DMS53 treated with DMSO at 0.1 percent for 48 hours (cell line): ENCODE measurements at regions not wholly inside any gene's neighbourhood (a gene's known extent, or its start where the extent isn't known, plus 50 kb on each side); places are given as distances from the start of the nearest gene placed in this dataset.
"Not testable (repeated sequence)": the region's sequence is repeated elsewhere in the genome, so short reads cannot be mapped to it uniquely, and the experiment has no call there.

Source experiments
- DNase-seq: peaks from one replicate; lab custom pipeline; 2025; ENCODE audit not compliant: unreplicated experiment; lab: John Stamatoyannopoulos, UW

DNA sequence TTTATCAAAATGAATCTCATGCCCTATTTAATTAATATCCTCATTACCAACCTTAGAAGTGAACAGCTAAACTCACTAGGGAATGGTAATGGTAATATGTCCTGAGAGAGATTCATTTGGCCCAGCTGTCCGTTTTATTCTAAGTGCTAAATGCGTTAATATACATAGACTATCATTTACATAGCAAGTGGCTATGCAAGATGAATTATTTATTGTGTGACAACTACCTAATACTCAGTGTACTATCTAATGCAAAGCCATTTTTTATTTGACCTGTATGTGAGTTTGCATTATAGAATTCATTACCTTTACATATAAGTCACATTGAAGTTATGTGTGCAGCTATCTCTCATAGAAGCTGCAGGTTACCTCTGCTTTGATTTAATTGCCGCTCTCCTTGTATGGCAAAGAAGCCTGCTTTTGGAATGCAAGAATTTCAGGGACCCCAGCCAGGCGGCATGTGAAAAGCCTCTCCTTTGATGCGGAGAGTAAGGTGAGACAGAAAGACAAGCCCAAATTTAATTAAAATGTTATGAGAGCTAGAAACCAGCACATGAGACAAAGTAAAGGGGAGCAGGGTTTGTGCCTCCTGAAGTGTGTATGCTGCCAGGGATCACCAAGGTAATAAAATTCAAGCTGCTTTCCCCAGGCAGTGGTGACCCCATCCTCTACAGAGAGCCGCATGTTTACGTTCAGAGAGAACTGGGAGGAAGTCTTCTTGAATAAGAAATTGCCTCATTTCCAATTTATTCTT, 693.0 kb upstream of the MAP3K7 start:
- no peak for DNase-seq

DNA sequence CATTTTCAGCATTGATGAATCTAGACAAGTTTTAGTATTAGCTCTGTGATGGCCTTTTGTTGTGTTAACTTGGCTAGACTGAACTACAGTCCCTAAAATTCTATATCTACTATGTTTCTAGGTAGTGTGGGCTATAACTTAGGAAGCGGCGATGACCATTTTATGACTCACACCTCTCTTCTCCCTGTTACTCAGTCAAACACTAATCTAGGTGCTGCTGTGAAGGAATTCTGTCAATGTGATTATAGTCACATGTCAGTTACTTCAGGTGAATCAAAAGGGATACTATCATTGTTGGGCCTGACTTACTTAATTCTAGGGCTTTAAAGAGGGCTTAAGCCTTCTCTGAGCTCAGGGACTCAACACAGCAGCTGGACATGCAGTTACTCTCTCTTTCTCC, 691.5 kb upstream of the MAP3K7 start:
- DNase-seq: no peak

DNA sequence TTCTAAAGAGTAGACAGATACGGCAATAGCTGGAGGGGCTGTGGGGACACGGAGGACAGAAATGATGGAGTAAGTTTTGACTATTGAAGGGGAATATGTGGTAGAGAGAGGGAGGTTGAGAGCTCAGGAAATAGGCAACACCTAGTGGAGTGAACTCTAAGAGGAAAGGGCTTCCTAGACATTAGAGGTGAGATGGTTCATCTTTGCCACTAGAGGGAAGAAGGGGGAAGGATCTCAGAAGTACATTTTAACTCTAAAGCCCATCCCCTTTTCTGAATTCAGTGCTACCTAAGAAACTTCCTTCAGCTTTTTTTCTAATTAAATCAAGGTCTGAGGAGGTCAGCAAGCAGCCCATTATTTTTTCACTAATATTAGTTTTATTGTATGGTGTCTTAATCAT, 689.4 kb upstream of the MAP3K7 start:
- peak; percentile 11 for DNase-seq

DNA sequence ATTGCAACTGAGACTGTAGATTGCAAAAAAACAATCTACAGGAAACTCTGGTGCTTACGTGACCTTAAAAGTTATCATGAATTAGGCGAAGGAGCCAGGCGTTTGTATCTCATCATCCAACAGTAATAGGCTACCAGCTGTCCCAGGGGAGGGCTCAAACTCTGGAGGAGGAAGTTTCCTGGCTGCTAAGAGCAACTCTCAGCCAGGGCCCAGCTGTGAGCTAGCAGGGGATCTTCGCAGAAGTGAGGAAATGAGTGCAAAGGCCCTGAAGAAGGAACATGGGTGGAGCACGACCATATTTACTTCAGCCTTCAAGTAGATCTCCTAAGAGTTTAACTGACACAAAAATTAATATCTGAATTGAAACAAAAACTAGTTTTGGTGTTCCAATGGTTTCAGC, 686.9 kb upstream of the MAP3K7 start:
- DNase-seq: no peak

DNA sequence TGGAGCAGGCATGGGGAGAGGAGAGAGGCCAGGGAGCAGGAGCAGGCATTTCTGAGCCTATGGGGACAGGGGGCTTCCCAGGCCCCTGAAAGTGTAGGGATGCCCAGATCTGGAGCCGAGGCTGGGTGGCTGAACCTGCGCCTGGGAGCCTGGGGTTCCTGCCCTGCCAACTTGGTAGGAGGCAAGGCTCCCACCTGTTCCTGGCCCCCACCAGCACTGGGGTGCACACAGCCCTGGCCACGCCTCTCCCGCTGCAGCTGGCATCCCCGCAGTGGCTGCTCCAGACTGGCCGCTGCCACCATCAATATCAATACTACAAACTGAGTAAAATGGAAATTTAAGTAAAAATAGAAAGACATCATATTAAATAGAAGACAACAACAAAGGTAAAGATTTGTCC, 684.9 kb upstream of the MAP3K7 start:
- no peak for DNase-seq

DNA sequence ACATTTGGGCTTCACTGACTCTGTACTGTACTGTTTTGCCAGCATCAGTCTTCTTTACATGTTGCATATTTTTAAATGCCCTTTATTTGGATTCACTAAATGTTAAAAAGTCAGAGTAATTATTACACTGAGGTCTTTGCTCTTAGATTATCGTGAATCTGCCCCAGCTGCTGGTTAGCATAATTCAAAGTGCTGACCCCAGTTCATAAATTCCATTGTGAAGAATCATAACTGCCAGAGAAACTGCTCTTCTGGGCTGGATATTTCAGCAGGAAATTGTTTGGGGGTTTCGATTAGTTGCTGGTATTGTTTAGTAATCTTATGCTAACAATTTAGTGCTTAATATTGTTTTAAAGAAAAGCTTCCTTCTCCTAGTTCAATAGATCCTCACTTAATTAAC, 682.1 kb upstream of the MAP3K7 start:
- no peak for DNase-seq

DNA sequence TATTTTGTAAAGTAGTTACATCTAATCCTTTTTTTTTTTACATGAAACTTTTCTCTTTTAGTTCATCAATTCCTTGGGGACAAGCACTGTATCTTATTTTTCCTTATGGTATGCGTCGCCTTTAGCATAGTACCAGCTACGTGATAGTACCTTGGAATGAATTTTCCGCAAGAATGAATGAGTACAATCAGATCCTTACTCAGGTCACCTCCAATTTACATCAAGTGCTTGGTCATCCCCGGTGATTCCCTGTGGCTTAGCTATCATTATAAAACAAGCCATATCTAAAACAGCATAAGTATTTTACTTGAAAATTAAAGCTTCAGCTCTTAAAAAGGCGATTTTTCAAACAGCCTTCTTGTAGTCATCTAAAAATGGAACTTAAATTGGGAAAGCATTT, 680.4 kb upstream of the MAP3K7 start:
- DNase-seq: no peak

DNA sequence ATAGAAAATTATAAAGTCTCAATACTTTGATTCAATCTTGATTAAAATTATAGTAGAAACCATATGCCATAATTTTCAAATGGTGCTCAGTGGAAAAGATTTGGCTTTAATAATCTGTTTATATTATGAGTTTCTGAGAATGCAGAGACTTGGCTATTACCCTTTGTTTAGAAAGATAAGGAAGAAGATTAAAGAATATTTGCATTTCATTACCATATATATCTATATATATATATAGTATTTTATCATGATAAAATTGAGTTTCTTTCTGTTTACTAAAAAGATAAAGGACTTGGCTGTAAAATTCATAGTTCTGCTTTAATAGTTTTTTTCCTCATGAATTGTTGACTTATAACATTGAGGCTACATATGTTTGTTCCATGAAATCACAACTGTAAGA, 679.3 kb upstream of the MAP3K7 start:
- no peak for DNase-seq

DNA sequence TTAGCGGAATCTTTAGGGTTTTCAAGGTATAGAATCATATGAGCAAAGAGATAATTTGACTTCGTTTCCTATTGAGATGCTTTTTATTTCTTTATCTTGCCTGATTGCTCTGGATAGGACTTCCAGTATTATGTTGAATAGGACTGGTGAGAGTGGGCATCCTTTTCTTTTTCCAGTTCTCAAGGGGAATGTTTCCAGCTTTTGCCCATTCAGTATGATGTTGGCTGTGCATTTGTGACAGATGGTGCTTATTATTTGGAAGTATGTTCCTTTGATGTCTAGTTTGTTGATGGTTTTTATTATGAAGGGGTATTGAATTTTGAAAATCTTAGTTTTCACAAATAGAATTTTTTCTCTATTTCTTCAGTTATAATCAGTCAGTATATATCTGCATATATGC, 656.6 kb upstream of the MAP3K7 start:
- DNase-seq: no peak

DNA sequence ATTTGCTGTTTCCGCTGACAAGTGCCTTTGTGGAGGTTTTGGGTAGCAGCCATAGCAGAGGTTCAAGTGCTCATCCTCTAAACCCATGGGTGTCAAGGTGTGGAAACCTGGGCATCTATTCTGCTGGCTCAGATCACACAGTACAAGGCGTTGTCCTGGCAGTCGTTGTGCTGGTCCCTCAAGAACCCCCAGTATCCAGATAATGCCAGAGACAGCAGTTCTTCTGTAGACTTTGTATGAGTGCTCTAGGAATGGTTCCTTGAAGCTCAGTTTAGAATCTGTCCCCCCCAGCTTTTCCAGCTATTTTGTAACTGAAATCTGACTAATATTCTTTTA, 655.7 kb upstream of the MAP3K7 start:
- DNase-seq: no peak

DNA sequence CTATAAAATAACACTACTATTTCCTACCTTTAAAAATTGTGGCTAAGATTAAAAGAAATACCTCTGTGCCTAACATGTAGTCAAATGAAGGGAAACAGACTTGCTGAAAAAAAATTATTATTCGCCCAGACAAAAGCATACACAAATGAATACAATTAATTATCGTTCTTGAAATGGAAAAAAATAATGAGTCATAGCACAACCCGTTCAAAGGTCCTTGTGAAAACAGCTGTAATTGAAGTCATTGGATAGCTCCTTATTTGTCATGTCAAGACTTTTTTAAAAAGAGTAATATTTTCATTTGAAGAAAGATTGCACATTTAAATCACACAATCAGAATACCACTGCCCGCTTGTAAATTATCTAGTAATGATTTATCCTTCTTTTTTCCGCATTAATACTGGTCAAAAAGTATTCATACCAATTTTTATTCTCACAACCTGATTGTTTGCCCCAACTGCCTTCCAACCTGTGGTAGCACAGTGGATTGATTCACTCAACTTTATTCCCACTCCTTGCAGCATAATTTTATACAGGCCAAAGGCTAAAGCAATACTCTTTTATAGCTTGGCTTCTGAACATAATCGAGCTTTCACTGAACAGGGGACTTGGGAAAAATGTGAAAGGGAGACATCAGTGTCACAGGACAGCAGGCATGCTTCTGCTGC, 655.2 kb upstream of the MAP3K7 start:
- DNase-seq: no peak

DNA sequence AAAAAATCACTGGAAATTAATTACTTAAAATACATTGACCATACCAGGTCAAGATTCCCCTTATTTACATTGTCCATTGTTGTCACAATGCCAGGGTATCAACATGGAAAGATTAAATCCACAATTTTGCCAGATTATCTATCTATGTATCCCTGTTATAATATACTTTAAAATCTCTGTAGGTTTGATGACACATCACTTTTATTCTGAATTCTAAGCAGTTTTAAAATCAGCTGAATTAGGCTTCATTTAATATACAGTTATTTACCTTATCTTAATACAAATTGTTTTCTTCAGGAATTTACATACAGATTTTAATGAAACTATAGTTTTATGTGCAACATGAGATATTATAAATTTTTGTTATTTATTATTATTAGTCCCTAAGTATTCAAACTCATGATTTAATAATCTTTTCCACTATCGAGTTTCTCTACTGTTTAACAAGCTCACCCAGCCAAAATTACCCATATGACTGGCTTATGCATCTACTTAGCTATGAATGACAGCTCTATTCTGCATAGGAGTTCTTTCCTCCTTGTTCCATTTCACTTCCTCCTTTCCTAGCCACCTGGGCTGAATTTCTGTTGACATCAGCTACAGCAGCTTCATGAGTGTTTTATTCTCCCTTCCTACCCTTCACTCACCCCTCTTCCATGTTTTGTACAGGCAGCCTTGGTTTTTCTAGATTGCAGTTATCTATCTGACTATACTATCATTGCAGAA, 654.2 kb upstream of the MAP3K7 start:
- DNase-seq: no peak

DNA sequence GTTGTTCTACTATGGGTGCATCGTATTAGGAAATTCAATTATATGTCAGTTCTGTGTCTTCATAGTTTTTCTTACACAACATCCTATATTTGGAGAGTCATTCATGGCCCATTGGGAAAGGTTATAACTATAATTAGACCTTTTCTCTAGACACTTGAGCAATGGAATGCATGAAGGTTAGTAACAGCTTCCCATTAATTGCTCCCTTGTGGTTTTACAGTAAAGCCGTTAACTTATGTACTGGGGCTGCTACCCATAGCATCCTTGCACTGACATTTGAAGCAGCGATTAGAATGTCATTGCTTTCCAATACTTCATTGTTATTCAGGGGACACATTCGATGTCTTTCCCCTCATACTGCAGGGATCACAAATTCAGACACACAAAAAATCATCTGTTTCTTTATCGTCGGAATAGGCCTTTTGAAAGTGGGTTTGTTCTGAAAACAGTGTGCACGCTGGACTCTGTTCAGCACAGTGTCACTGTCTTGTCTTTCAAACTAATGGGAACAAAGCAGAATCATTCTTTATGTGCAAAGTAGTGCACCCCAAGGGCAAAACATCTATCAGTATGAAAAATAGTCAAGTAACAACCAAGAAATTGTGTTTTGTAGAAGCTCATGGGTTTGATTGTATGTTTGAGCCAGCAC, 634.3 kb upstream of the MAP3K7 start:
- DNase-seq: no peak

DNA sequence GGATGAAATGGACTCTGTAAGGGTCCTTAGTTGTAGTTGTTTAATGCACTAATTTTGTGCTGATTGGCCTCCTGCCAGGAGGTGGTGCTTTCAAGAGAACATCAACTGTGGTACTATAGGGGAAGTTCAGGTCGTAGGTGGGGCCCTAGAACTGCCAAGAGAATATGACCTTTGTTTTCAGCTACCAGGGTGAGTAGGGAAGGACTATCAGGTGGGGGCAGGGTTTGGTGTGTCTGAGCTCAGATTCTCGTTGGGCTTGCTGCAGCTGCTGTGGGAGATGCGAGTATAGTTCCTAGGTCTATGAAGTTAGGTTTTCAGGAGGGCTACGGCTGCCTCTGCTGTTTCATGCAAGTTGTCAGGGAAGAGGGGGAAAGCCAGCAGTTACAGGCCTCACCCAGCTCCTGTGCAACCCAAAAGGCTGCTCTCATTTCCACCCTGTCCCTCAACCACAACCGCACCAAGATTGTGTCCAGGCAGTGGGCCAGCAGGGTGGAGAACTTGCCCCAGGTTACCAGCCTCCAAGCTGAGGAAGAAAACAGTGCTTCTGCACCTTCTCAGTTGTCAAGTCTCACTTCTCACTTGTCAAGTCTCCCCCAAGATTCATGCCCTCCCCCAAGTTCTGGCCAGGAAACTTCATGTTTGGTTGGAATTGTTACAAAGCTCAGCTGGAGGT, 626.5 kb upstream of the MAP3K7 start:
- no peak for DNase-seq

DNA sequence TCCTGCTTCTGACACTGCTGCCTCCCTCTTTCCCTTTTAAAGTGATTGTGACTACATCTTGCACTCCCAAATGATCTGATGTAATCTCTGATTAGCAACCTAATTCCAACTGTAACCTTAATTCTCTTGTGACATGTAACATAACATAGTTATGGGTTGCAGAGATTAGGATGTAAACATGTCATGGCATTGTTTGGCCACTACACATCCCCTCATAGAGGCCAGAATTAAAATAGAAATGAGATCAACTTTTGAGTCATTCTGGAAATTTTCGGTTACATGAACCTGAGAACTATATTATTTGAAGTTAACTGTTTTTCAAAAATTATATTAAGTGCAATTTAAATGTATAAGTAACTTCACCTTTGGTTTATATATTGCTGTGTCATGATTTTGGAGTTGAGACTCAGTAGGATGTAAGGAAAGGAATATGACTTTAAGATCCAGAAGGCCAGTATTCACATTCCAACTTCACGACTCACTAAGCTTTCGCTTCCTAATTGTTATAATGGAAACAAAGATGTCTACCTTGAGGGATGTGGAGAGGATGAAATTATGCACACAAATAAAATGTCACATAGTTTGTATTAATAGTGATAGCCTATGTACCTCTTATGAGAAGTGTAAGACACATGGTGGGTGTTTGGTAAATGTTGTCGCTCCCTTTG, 611.9 kb upstream of the MAP3K7 start:
- DNase-seq: no peak

DNA sequence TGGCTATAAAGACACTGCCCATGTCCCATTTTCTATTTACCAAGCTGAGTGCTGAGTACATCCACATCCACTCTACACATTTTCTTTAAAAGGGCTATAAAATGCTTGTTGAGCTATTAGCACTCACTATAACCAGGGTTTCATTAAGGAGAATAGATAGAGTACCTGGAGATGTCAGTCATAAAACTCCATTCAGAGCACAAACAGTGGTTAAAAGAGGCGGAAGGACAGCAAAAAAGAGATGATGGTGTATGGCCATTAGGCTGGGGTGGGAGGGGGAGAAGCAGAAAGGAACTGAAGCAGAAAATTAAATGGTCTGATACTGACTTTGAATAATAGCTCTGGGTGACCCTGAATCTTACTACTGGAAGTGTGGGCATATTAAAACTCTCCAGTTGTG, 609.9 kb upstream of the MAP3K7 start:
- DNase-seq: no peak

DNA sequence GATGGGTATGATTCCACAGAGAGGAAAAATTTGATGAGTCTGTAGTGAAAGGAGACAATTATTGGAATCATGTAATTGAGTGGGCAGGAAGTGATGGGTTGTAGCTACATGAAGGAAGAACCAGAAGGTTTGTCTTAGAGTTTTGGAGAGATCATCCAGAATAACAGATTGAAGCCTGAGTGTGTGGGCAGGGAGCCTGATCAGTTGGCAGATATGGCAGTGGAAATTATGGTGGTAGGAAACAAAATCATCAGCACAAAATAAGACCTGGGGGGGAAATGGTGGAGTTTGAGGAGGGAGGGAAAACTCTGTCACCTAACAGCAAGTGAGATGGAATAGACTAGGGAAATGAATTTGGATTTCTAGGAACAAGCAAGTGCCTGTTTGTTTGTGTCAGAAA, 606.6 kb upstream of the MAP3K7 start:
- no peak for DNase-seq

DNA sequence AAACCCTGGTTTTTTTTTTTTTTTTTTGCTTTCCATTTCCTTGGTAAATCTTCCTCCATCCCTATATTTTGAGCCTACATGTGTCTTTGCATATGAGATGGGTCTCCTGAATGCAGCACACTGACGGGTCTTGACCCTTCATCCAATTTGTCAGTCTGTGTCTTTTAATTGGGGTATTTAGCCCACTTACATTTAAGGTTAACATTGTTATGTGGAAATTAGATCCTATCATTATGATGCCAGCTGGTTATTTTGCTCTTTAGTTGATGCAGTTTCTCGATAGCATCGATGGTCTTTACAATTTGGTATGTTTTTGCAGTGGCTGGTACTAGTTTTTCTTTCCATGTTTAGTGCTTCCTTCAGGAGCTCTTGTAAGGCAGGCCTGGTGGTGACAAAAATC, 603.2 kb upstream of the MAP3K7 start:
- not testable (repeated sequence) for DNase-seq

DNA sequence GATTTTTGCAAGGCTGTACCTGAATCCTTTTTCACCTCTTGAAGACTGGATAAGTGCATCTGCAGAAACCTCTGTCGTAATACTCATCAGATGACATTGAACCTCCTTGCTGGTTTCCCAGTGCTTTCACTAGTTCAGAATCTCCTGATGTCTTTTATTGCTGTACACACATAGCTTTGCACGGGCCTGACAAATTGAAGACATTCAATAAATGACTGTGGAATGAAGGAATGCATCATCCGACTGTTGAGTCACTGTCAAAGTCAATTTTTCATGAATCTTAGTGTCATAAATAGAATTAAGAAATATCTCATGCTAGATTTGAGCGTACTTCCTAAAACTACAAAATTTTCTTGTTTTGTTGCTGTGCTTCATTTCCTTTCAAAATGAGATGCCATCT, 598.2 kb upstream of the MAP3K7 start:
- DNase-seq: no peak

DNA sequence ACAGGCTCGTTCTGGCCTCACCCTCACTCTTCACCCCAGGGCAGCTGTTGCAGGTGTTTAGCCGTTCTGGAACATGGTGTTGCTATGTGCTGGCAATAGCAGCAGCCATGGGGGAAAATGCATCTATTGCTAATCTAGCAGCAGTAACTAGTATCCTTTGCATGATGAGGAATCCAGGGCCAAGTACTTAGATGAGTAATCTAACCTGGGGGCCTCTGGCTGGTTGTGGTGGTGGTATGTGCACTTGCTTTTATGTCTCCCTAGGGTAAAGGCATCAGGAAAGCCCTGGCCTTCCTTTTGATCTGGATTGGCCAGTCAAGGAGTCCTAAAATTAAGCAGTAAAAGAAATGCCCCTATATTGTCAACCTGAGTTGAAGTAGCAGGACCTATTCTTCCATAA, 594.5 kb upstream of the MAP3K7 start:
- DNase-seq: no peak

DNA sequence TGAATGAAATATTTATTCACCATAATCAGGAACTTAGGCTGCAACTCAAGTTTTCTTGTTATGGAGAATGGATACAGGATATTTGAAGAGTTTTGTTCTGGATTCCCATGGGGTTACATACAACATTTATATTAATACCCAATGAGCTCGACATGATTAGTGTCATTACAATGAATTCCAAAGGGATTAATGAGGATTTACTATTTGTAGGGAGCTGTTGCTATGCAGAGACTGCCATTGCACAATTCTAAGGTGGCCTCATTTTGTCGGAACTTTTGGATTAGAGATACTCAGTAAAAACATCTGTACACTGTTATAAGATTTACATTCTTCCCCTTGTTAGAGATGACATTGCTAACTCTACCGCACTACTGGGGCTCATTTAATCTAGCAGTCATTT, 586.8 kb upstream of the MAP3K7 start:
- DNase-seq: no peak
